ENCODE measurements at regions not wholly inside any gene's neighbourhood (a gene's known extent, or its start where the extent isn't known, plus 50 kb on each side); places are given as distances from the start of the nearest gene placed in this dataset.
"Not testable (repeated sequence)": the region's sequence is repeated elsewhere in the genome, so short reads cannot be mapped to it uniquely, and the experiment has no call there.

DNA sequence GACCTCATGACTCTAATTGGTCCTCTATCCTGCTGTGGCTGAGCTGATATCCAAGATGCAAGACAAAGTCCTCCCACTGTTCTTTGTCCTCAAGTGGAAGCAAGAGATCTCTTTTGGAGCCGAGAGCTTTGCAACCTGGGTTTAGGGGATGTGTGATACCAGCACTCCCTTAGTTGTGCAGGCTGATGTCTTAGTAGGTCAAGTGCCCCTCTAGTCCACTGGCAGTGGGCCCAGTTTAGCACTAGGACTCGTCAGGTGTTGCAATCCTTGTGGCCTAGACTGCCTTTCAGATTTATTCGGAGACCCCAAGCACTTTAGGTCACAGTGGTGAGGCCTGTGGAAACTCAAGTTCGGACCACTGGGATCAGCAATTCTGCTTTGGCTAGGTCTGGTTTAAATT, 64.0 kb downstream of the GPRASP3 start:
- no peak overlapping the region for H3K27ac ChIP-seq
- TF ChIP-seq, protein P1, sequence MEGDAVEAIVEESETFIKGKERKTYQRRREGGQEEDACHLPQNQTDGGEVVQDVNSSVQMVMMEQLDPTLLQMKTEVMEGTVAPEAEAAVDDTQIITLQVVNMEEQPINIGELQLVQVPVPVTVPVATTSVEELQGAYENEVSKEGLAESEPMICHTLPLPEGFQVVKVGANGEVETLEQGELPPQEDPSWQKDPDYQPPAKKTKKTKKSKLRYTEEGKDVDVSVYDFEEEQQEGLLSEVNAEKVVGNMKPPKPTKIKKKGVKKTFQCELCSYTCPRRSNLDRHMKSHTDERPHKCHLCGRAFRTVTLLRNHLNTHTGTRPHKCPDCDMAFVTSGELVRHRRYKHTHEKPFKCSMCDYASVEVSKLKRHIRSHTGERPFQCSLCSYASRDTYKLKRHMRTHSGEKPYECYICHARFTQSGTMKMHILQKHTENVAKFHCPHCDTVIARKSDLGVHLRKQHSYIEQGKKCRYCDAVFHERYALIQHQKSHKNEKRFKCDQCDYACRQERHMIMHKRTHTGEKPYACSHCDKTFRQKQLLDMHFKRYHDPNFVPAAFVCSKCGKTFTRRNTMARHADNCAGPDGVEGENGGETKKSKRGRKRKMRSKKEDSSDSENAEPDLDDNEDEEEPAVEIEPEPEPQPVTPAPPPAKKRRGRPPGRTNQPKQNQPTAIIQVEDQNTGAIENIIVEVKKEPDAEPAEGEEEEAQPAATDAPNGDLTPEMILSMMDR (IDR thresholded peaks at IDR 0.05), result no peak
- H3K9me3 ChIP-seq, result no peaks in the 10 kb centered on the region
- no peaks in the 10 kb centered on the region for H3K27me3 ChIP-seq
- intact Hi-C loops (cut with DNase I), result no loop called here
- no peak overlapping the region for H3K4me3 ChIP-seq
- no peaks in the 10 kb centered on the region for H3K36me3 ChIP-seq
- H3K4me1 ChIP-seq, result no peaks in the 10 kb centered on the region
- no peak for DNase-seq (ENCODE audit: low spot score in 2 of 2)

GRCh38 chrX:102787283-102787682, 66.7 kb downstream of the GPRASP3 start:
- H3K27me3 ChIP-seq, result no peaks in the 10 kb centered on the region
- H3K9me3 ChIP-seq, result peaks cover 0 to 15% of the 10 kb centered on the region in 2 donors
- H3K4me1 ChIP-seq, result no peaks in the 10 kb centered on the region
- no peak overlapping the region for H3K27ac ChIP-seq
- intact Hi-C loops (cut with DNase I), result no loop called here
- H3K4me3 ChIP-seq, result no peak overlapping the region
- no peak for DNase-seq (ENCODE audit: low spot score in 2 of 2)
- H3K36me3 ChIP-seq, result no peaks in the 10 kb centered on the region
- TF ChIP-seq, protein P1 (IDR thresholded peaks at IDR 0.05), result no peak

GRCh38 chrX:102808336-102808735, 87.8 kb downstream of the GPRASP3 start:
- intact Hi-C loops (cut with DNase I), result no loop called here
- H3K36me3 ChIP-seq, result no peaks in the 10 kb centered on the region

GRCh38 chrX:102818269-102818668, 97.7 kb downstream of the GPRASP3 start:
- DNase-seq (ENCODE audit: low spot score in 2 of 2); H3K27me3 ChIP-seq; H3K27ac ChIP-seq; H3K4me3 ChIP-seq; H3K9me3 ChIP-seq; intact Hi-C loops (cut with DNase I); H3K4me1 ChIP-seq; H3K36me3 ChIP-seq: not testable (repeated sequence)

More at GRCh38 chrX:102808336-102808735, 87.8 kb downstream of the GPRASP3 start:
- H3K4me1 ChIP-seq, result no peaks in the 10 kb centered on the region
- DNase-seq (ENCODE audit: low spot score in 2 of 2), result no peak
- no peak overlapping the region for H3K27ac ChIP-seq
- H3K9me3 ChIP-seq, result no peaks in the 10 kb centered on the region
- no peaks in the 10 kb centered on the region for H3K27me3 ChIP-seq
- TF ChIP-seq, protein P1 (IDR thresholded peaks at IDR 0.05), result no peak
- H3K4me3 ChIP-seq, result no peak overlapping the region

- Histone ChIP-seq H3K9me3 (no peaks in the 10 kb centered on the region), H3K4me1 (no peaks in the 10 kb centered on the region), H3K36me3 (no peaks in the 10 kb centered on the region), H3K27me3 (no peaks in the 10 kb centered on the region), H3K27ac (no peak overlapping the region), H3K4me3 (no peak overlapping the region)
- DNase-seq (ENCODE audit: low spot score in 2 of 2), result no peak
- intact Hi-C loops (cut with DNase I), result no loop called here
- TF ChIP-seq, protein P1 (IDR thresholded peaks at IDR 0.05), result no peak
Measured at GRCh38 chrX:102832661-102833060, 104.4 kb upstream of the RAB40AL start.

- no peaks in the 10 kb centered on the region for H3K27me3 ChIP-seq
- intact Hi-C loops (cut with DNase I), result no loop called here
- TF ChIP-seq, protein P1 (IDR thresholded peaks at IDR 0.05), result no peak
- H3K9me3 ChIP-seq, result no peaks in the 10 kb centered on the region
- no peaks in the 10 kb centered on the region for H3K36me3 ChIP-seq
- H3K4me3 ChIP-seq, result no peak overlapping the region
- DNase-seq (ENCODE audit: low spot score in 2 of 2), result no peak
- no peaks in the 10 kb centered on the region for H3K4me1 ChIP-seq
- H3K27ac ChIP-seq, result no peak overlapping the region
Measured at GRCh38 chrX:102833136-102833535, 103.9 kb upstream of the RAB40AL start.
